Mucosa of gallbladder (tissue), 1 donor: ENCODE measurements at regions not wholly inside any gene's neighbourhood (a gene's known extent, or its start where the extent isn't known, plus 50 kb on each side); places are given as distances from the start of the nearest gene placed in this dataset.

Experiments used
- DNase-seq: peaks from one replicate; pipeline ENCODE4 v3.0.0-alpha.2; 2020; ENCODE audit warnings: low spot score
- donor health status: DM: no; HTN: no; CAD: no.

GRCh38 chr3:54071601-54072000 is 50.8 kb upstream of the CACNA2D3 start:
- DNase-seq, result no peak

GRCh38 chr3:54069961-54070360 is 52.4 kb upstream of the CACNA2D3 start:
- no peak for DNase-seq

- no peak for DNase-seq
Observed at GRCh38 chr3:54067055-54067698, 55.2 kb upstream of the CACNA2D3 start.

DNA sequence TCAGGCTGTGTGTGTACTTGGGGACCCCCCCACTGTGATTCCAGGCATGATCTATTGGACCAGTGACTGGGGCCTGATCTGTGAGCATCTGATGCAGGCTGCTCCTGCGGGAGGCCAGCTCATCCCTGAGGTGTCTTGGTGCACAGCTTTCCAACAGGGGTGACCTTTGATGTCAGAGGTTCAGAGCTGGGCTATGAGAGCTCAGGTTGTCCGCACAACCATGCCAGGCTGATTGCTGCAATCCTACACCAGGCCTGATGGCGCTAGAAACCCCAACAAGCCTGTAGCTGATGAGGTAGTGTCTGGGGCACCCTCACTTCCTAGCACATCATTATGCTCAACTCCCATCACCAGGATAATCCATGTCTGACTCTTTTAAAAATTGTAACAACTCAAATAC is 56.1 kb upstream of the CACNA2D3 start:
- no peak for DNase-seq

DNA sequence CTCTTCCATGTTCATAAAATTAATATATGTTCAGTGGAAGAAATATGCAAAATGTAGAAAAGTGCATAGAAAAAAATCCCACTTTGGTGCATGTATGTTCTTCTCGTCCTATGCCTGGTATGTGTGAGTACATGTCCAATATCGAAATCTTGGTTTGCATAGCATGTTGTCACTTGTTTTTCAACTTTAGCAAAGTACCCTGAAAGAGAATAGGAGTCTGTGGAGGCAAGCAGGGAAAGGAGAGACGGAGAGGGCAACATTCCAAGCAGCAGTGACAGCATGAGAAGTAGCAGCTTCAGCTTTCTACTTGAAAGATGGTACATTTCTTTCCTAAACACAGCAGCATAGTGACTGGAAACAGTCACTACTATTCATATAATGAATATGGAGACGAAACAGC is 56.8 kb upstream of the CACNA2D3 start:
- DNase-seq, result no peak

DNA sequence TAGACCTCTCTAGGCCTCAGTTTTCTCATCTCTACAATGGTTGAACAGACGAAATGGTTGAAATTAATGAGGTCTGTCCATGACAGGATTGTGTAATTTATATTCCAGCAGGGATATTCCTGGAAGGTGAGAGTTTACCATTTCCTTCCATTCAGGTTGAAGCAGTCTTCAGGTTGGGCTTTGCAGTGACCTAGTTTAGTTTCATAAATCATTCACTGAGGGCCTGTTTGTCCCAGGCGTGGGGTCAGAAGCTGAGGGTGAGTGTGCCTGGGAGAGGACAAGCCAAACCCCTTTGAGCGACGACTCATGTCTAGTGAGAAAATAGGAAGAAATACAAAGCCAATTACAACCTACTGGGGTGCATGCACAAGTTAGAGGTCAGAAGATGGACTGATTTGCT is 57.2 kb upstream of the CACNA2D3 start:
- DNase-seq, result peak; percentile 35

GRCh38 chr3:54064486-54064885 is 57.9 kb upstream of the CACNA2D3 start:
- DNase-seq, result no peak

DNA sequence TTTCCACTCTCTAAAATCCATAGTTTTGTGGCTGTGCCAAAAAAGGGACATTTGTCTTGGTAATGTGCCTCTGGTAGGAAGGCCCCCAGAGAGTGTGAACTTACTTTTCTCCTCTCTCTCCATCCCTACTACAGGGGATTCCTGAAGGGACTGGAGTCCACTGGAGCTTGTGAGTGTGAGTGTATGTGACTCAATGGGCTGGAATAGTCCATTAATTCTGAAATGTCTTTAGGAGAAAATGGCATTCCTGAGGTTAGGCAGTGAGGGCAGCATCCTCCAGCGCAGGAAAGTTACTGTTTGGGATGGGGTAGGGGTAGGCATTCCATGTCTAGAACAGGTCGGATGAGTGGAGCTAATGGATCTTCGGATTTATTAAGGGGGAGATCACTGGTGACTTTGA is 59.8 kb upstream of the CACNA2D3 start:
- DNase-seq, result no peak

GRCh38 chr3:54056521-54056920 is 65.8 kb upstream of the CACNA2D3 start:
- DNase-seq, result no peak

- no peak for DNase-seq
Observed at GRCh38 chr3:54053882-54054281, 68.5 kb upstream of the CACNA2D3 start.

- no peak for DNase-seq
Observed at GRCh38 chr3:54053211-54053610, 69.1 kb upstream of the CACNA2D3 start.

GRCh38 chr3:54047568-54047967 is 74.8 kb upstream of the CACNA2D3 start:
- no peak for DNase-seq

DNA sequence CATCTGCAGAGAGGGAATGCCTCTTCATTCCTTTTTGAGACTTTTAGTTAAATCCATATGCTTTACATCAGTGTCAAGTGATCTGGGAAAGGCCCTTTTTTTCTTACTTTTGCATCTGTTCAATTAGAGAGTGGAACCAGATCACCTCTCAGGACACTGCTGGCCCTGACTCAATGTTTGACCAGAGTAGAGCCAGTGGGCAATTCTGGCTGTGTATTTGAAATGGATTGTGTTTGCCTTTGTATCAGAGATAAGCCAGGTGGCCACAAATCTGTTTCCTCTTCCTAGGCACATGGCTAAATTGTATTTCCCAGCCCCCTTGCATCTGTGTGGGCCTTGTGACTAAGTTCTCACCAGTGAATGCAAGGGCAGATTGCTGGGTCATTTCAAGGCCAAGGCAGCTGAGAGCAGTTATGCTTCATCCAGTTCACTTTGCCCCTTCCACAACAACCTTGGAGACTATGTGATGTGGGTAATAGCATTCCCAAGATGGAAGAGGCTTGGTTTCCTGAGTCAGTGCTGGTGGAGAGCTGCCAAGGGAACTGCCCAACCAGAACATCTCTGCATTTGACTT is 75.6 kb upstream of the CACNA2D3 start:
- peak; percentile 16 for DNase-seq

- no peak for DNase-seq
Observed at GRCh38 chr3:54045061-54045815, 77.1 kb upstream of the CACNA2D3 start.

DNA sequence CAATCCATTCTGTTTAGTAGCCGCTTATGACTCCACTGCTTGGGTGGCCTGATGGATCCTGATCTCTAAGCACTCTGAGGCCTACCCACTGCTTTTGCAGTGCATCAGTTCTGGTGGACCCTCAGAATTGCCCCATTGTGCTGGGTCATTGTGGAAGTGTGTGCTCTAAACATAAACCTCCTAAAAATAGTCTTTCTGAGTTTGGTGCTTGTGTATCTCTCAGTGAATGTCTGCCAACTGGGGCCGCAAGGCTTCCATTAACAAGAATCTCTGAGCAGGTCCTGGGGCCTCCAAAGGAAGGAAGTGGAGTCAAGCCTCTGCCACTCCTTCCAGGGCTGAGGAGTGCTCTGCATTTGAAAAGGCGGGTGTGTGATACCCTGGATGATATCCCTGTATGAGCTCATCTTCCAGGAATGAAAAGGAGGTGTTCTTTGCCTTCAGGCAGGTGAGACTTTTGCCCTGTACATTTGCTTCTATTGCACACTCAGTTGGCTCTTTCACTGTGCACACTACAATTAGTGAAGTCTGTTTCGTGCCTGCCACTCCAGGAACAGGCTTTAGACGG is 80.0 kb upstream of the CACNA2D3 start:
- peak; percentile 35 for DNase-seq

GRCh38 chr3:54040476-54040875 is 81.9 kb upstream of the CACNA2D3 start:
- DNase-seq, result no peak

- DNase-seq, result no peak
Observed at GRCh38 chr3:54038391-54038790, 84.0 kb upstream of the CACNA2D3 start.

DNA sequence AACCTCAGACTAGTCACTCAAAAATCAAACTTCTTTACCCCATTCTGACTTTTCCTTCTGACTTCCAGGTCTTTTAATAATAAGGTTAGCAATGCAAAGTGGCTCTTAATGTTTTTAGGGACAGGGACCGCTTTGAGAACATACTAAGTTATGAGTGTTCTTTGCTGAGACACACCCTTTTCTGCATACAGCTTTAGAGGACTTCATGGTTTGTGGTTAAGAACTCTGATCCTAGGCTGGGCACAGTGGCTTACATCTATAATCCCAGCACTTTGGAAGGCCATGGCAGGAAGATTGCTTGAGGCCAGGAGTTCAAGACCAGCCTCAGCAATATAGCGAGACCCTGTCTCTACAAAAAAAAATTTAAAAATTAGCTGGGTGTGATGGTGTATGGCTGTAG is 85.8 kb upstream of the CACNA2D3 start:
- DNase-seq, result no peak

- no peak for DNase-seq
Observed at GRCh38 chr3:54034971-54035370, 87.4 kb upstream of the CACNA2D3 start.

- no peak for DNase-seq
Observed at GRCh38 chr3:54033761-54034160, 88.6 kb upstream of the CACNA2D3 start.

GRCh38 chr3:54032598-54032997 is 89.8 kb upstream of the CACNA2D3 start:
- no peak for DNase-seq

GRCh38 chr3:54028372-54028771 is 94.0 kb upstream of the CACNA2D3 start:
- no peak for DNase-seq

- DNase-seq, result no peak
Observed at GRCh38 chr3:54026543-54026942, 95.8 kb upstream of the CACNA2D3 start.
